LNCAP (cell line): ENCODE measurements at regions not wholly inside any gene's neighbourhood (a gene's known extent, or its start where the extent isn't known, plus 50 kb on each side); places are given as distances from the start of the nearest gene placed in this dataset.

Experiments used
- CTCF ChIP-seq: fragments of 450-650 bp; IDR thresholded peaks from 2 replicates; pipeline ENCODE4 v1.5.1; 2017; ENCODE audit warnings: mild to moderate bottlenecking

- no peak for TF ChIP-seq CTCF
Observed at GRCh38 chr1:30366911-30367310, 356.5 kb downstream of the MATN1 start.

GRCh38 chr1:30366199-30366598, 357.2 kb downstream of the MATN1 start:
- TF ChIP-seq CTCF = no peak

GRCh38 chr1:30365596-30365995, 357.8 kb downstream of the MATN1 start:
- no peak for TF ChIP-seq CTCF

GRCh38 chr1:30363031-30363430, 360.4 kb downstream of the MATN1 start:
- TF ChIP-seq CTCF = no peak

- no peak for TF ChIP-seq CTCF
Observed at GRCh38 chr1:30362603-30362990, 360.8 kb downstream of the MATN1 start.

- TF ChIP-seq CTCF = no peak
Observed at GRCh38 chr1:30360753-30361152, 362.6 kb downstream of the MATN1 start.

- no peak for TF ChIP-seq CTCF
Observed at GRCh38 chr1:30360281-30360680, 363.1 kb downstream of the MATN1 start.

GRCh38 chr1:30359539-30360220, 363.7 kb downstream of the MATN1 start:
- TF ChIP-seq CTCF = no peak
